Trophoblast cell (in vitro differentiated cells and primary cell): ENCODE measurements at regions not wholly inside any gene's neighbourhood (a gene's known extent, or its start where the extent isn't known, plus 50 kb on each side); places are given as distances from the start of the nearest gene placed in this dataset.
"Not testable (repeated sequence)": the region's sequence is repeated elsewhere in the genome, so short reads cannot be mapped to it uniquely, and the experiment has no call there.

Experiments used
- DNase-seq, 2 donors: peaks; one replicate each; pipeline ENCODE4 v3.0.0-alpha.2; 2016
- H2AFZ ChIP-seq: 2 replicates; pipeline ENCODE4 v1.6.1; 2013; ENCODE audit warnings: low read length, moderate library complexity, mild to moderate bottlenecking; ENCODE audit not compliant: insufficient read depth, poor library complexity
- H2AK5ac ChIP-seq: 2 replicates; pipeline ENCODE4 v1.6.1; 2013; ENCODE audit warnings: mild to moderate bottlenecking, low read length
- H2BK120ac ChIP-seq: 2 replicates; pipeline ENCODE4 v1.6.1; 2013; ENCODE audit warnings: low read length, mild to moderate bottlenecking, moderate library complexity; ENCODE audit not compliant: insufficient read depth, poor library complexity
- H2BK12ac ChIP-seq: 2 replicates; pipeline ENCODE4 v1.6.1; 2013; ENCODE audit warnings: mild to moderate bottlenecking, low read length, moderate library complexity
- H2BK5ac ChIP-seq: 2 replicates; pipeline ENCODE4 v1.6.1; 2013; ENCODE audit warnings: low read length, low read depth, moderate library complexity, mild to moderate bottlenecking; ENCODE audit not compliant: poor library complexity
- H3K14ac ChIP-seq: 2 replicates; pipeline ENCODE4 v1.6.1; 2013; ENCODE audit warnings: mild to moderate bottlenecking, low read length
- H3K18ac ChIP-seq: 2 replicates; pipeline ENCODE4 v1.6.1; 2013; ENCODE audit warnings: mild to moderate bottlenecking, low read length
- H3K23ac ChIP-seq: 2 replicates; pipeline ENCODE4 v1.6.1; 2013; ENCODE audit warnings: low read length
- H3K27ac ChIP-seq: 2 replicates; pipeline ENCODE4 v1.5.1; 2013; ENCODE audit warnings: low read depth, mild to moderate bottlenecking, inconsistent platforms, low read length, moderate library complexity
- H3K27me3 ChIP-seq: 2 replicates; pipeline ENCODE4 v1.6.1; 2013; ENCODE audit warnings: inconsistent platforms, mild to moderate bottlenecking, low read length, moderate library complexity; ENCODE audit not compliant: insufficient read depth
- H3K36me3 ChIP-seq, 2 experiments: 1 replicate in 1 of 2; 2 replicates in 1 of 2; pipeline ENCODE4 v1.6.1; 2013; ENCODE audit warnings: low read length in 2 of 2, mild to moderate bottlenecking in 2 of 2, moderate library complexity in 1 of 2; ENCODE audit not compliant: insufficient read depth in 2 of 2, control insufficient read depth in 1 of 2
- H3K4ac ChIP-seq: 2 replicates; pipeline ENCODE4 v1.6.1; 2013; ENCODE audit warnings: low read depth, mild to moderate bottlenecking, low read length, moderate library complexity
- H3K4me1 ChIP-seq, 2 experiments: 1 replicate in 1 of 2; 2 replicates in 1 of 2; pipeline ENCODE4 v1.6.1; 2013; ENCODE audit warnings: low read length in 2 of 2, mild to moderate bottlenecking in 2 of 2, moderate library complexity in 1 of 2; ENCODE audit not compliant: insufficient read depth in 2 of 2, control insufficient read depth in 1 of 2
- H3K4me2 ChIP-seq: 2 replicates; pipeline ENCODE4 v1.6.1; 2013; ENCODE audit warnings: inconsistent platforms, mild to moderate bottlenecking, low read length, moderate library complexity
- H3K4me3 ChIP-seq: 2 replicates; pipeline ENCODE4 v1.5.1; 2013; ENCODE audit warnings: mild to moderate bottlenecking, low read depth, low read length, inconsistent platforms
- H3K79me1 ChIP-seq: one replicate; pipeline ENCODE4 v1.6.1; 2013; ENCODE audit warnings: low read length
- H3K79me2 ChIP-seq: 2 replicates; pipeline ENCODE4 v1.6.1; 2013; ENCODE audit warnings: low read length, mild to moderate bottlenecking; ENCODE audit not compliant: control insufficient read depth, insufficient read depth, poor library complexity
- H3K9ac ChIP-seq: 2 replicates; pipeline ENCODE4 v1.6.1; 2013; ENCODE audit warnings: mild to moderate bottlenecking, low read length
- H3K9me3 ChIP-seq: 2 replicates; pipeline ENCODE4 v1.6.1; 2013; ENCODE audit warnings: low read depth, mild to moderate bottlenecking, control low read depth, inconsistent platforms, low read length; ENCODE audit not compliant: insufficient read depth
- H4K12ac ChIP-seq: 2 replicates; pipeline ENCODE4 v1.6.1; 2013; ENCODE audit warnings: low read depth, mild to moderate bottlenecking, low read length, moderate library complexity
- H4K8ac ChIP-seq: 2 replicates; pipeline ENCODE4 v1.6.1; 2013; ENCODE audit warnings: low read depth, mild to moderate bottlenecking, low read length, moderate library complexity
- H4K91ac ChIP-seq: one replicate; pipeline ENCODE4 v1.6.1; 2013; ENCODE audit warnings: low read depth, mild to moderate bottlenecking, low read length, moderate library complexity
- WGBS: extraction: QIAGEN DNeasy Blood & Tissue Kit; methylation state at CpG from one replicate; pipeline ENCODE4 v1.1.7; 2013; ENCODE audit warnings: missing lambda C conversion rate; ENCODE audit not compliant: insufficient read length, insufficient coverage; ENCODE audit errors: extremely low coverage; 5-methylcytosine and 5-hydroxymethylcytosine counted together

DNA sequence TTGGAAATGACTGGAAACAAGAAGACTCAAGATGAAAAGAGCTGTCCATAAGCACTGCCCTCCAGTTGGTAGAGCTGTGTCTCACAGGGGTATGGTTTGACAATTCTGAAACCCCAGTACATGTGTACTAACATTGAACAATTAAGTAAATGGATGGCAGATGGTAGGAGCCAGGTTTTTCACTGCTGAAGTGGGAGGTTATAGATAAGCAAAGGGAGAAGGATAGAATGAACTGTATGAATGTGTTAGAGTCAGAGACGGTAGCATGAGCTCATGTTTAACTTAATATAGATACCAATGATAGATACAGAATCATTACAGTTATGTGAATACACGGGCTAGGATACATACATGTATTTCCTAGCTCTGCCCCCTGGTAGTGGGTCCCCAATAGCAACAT is 95.0 kb upstream of the SIRPA start:
- Histone ChIP-seq H3K14ac (no peak overlapping the region), H3K27me3 (peaks cover 13% of the 10 kb centered on the region), H2BK12ac (no peak overlapping the region), H2BK120ac (no peak overlapping the region), H2BK5ac (no peak overlapping the region), H3K23ac (no peak overlapping the region), H3K4me2 (no peak overlapping the region), H3K36me3 (no peaks in the 10 kb centered on the region), H4K8ac (no peak overlapping the region), H2AK5ac (no peak overlapping the region), H3K27ac (no peak overlapping the region), H3K4ac (no peak overlapping the region), H3K18ac (no peak overlapping the region), H3K79me1 (peaks cover 12% of the 10 kb centered on the region), H3K9me3 (no peaks in the 10 kb centered on the region), H3K4me3 (no peak overlapping the region), H3K4me1 (peaks cover 8 to 16% of the 10 kb centered on the region in 2 experiments), H4K12ac (no peak overlapping the region), H2AFZ (no peak overlapping the region), H4K91ac (no peak overlapping the region), H3K79me2 (peaks cover 2% of the 10 kb centered on the region), H3K9ac (no peak overlapping the region)
- DNase-seq, result no peak
- no CpG with 5 or more reads among the region's 2 CpGs for WGBS

DNA sequence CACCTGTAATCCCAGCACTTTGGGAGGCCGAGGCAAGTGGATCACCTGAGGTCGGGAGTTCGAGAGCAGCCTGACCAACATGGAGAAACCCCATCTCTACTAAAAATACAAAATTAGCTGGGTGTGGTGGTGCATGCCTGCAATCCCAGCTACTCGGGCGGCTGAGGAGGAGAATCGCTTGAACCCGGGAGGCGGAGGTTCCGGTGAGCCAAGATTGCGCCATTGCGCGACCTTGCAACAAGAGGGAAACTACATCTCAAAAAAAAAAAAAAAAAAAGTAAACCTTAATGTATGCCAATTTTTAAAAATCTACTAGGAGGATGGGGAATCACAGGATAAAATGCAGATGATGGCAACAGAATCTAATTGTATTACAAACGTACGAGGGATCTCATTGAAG is 95.5 kb upstream of the SIRPA start:
- H2BK120ac ChIP-seq, H2BK5ac ChIP-seq, H4K12ac ChIP-seq, H3K9me3 ChIP-seq, H2AFZ ChIP-seq, H3K4me3 ChIP-seq, H2AK5ac ChIP-seq, H3K4me2 ChIP-seq, H3K27ac ChIP-seq, H4K8ac ChIP-seq, H3K9ac ChIP-seq, H3K79me2 ChIP-seq, H2BK12ac ChIP-seq, H3K4ac ChIP-seq, H3K14ac ChIP-seq, H3K36me3 ChIP-seq, DNase-seq, H3K23ac ChIP-seq, H4K91ac ChIP-seq, H3K18ac ChIP-seq: not testable (repeated sequence)
- peaks cover 13% of the 10 kb centered on the region for H3K27me3 ChIP-seq
- no CpG with 5 or more reads among the region's 14 CpGs for WGBS
- peaks cover 5 to 13% of the 10 kb centered on the region in 2 experiments for H3K4me1 ChIP-seq
- peaks cover 12% of the 10 kb centered on the region for H3K79me1 ChIP-seq

DNA sequence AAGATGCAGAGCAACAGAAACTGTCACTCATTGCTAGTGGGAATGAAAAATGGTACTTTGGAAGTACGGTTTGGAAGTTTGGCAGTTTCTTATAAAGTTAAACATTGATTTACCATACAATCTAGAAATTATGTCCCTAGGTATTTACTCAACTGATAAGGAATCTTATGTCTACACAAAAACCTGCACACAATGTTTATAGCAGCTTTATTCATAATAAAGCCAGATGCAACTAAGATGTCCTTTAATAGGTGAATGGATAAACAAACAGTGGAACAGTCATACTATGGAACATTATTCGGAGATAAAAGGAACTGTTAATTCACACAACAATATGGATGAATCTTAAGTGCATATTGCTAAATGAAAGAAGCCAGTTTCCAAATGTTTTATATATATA is 96.2 kb upstream of the SIRPA start:
- H2BK12ac ChIP-seq, result no peak overlapping the region

DNA sequence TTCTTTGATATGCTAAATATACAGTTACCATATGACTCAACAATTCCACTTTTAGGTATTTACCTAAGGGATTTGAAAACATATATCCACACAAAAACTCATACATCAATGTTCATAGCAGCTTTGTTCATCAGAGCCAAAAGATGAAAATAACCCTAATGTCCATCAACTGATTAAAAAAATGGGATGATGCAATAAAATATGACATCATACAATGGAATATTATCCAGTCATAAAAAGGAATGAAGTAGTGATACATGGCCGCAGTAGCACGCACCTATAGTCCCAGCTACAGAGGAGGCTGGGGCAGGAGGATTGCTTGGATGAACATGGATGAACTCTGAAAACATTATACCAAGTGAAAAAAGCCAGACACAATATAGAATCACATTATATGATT is 101.4 kb upstream of the SIRPA start:
- Histone ChIP-seq H4K91ac (no peak overlapping the region), H3K4me3 (no peak overlapping the region), H2AFZ (no peak overlapping the region), H4K8ac (no peak overlapping the region), H3K18ac (no peak overlapping the region), H3K14ac (no peak overlapping the region), H3K27me3 (no peaks in the 10 kb centered on the region), H3K4me2 (no peak overlapping the region), H3K9ac (no peak overlapping the region), H3K9me3 (no peaks in the 10 kb centered on the region), H3K36me3 (no peaks in the 10 kb centered on the region), H3K79me2 (no peaks in the 10 kb centered on the region), H3K79me1 (no peaks in the 10 kb centered on the region), H4K12ac (no peak overlapping the region), H3K27ac (no peak overlapping the region), H2AK5ac (no peak overlapping the region), H2BK12ac (no peak overlapping the region), H2BK5ac (no peak overlapping the region), H3K23ac (no peak overlapping the region), H3K4ac (no peak overlapping the region), H3K4me1 (no peaks in the 10 kb centered on the region), H2BK120ac (no peak overlapping the region)
- peak in 1 of 2 donors; percentile 13 for DNase-seq
- no CpG with 5 or more reads among the region's 2 CpGs for WGBS

More for the DNA sequence above, 96.2 kb upstream of the SIRPA start:
- H3K4me1 ChIP-seq, result peaks cover 4 to 10% of the 10 kb centered on the region in 2 experiments
- DNase-seq, result no peak
- no peaks in the 10 kb centered on the region for H3K9me3 ChIP-seq
- no peak overlapping the region for H2BK120ac ChIP-seq
- H3K27ac ChIP-seq, result no peak overlapping the region
- H4K12ac ChIP-seq, result no peak overlapping the region
- H3K23ac ChIP-seq, result no peak overlapping the region
- H2BK5ac ChIP-seq, result no peak overlapping the region
- no peak overlapping the region for H3K9ac ChIP-seq
- no peak overlapping the region for H2AK5ac ChIP-seq
- H3K4me2 ChIP-seq, result no peak overlapping the region
- no peak overlapping the region for H3K14ac ChIP-seq
- peaks cover 2% of the 10 kb centered on the region for H3K79me2 ChIP-seq
- no peak overlapping the region for H2AFZ ChIP-seq
- peaks cover 13% of the 10 kb centered on the region for H3K27me3 ChIP-seq
- no peak overlapping the region for H3K4me3 ChIP-seq
- no peak overlapping the region for H3K18ac ChIP-seq
- no peak overlapping the region for H3K4ac ChIP-seq
- WGBS, result no CpG with 5 or more reads among the region's 2 CpGs
- no peak overlapping the region for H4K91ac ChIP-seq
- no peak overlapping the region for H4K8ac ChIP-seq
- H3K79me1 ChIP-seq, result peaks cover 12% of the 10 kb centered on the region
- no peaks in the 10 kb centered on the region for H3K36me3 ChIP-seq
